Endothelial cell of hepatic sinusoid (primary cell): ENCODE measurements at regions not wholly inside any gene's neighbourhood (a gene's known extent, or its start where the extent isn't known, plus 50 kb on each side); places are given as distances from the start of the nearest gene placed in this dataset.
"Not testable (repeated sequence)": the region's sequence is repeated elsewhere in the genome, so short reads cannot be mapped to it uniquely, and the experiment has no call there.

Experiments used
- in situ Hi-C: cut with HindIII; loops from 2 replicates; pipeline ENCODE4 v1.10.0; 2017; ENCODE audit warnings: low sequenced_read_pairs

- in situ Hi-C loops, result no loop called here
Observed at GRCh38 chr3:176247191-176247590, 950.1 kb downstream of the TBL1XR1 start.

DNA sequence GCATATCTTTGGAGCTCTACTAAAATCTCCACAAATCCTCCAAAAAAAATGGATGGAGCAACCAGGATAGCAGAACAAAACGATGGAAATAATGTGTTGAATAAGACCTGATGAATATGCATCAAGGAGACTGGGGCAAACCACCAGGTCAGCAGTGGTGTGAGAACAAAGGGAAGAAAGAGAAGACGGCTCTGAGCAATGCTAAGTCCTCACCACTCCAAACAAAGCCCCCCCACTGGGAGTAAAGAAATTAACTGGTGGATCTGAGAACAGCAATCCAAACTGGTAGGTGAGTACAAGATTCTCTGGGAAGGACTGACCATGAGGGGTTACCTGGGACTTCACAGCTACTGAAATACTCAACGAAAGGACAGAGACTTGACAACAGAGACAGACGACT is 977.3 kb downstream of the TBL1XR1 start:
- in situ Hi-C loops, result no loop called here

GRCh38 chr3:176214758-176215157 is 982.5 kb downstream of the TBL1XR1 start:
- in situ Hi-C loops, result no loop called here

DNA sequence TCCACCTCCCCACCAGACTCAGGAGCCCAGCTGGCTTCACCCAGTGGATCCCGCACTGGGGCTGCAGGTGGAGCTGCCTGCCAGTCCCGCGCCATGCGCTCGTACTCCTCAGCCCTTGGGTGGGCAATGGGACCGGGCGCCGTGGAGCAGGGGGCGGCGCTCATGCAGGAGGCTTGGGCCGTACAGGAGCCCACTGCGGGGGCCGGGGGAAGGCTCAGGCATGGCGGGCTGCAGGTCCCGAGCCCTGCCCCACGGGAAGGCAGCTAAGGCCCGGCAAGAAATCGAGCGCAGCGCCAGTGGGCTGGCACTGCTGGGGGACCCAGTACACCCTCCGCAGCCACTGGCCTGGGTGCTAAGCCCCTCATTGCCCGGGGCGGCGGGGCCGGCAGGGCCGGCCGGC is 984.0 kb downstream of the TBL1XR1 start:
- in situ Hi-C loops, result not testable (repeated sequence)

- in situ Hi-C loops, result no loop called here
Observed at GRCh38 chr3:176208915-176209314, 988.4 kb downstream of the TBL1XR1 start.

GRCh38 chr3:176208283-176208682 is 989.0 kb downstream of the TBL1XR1 start:
- in situ Hi-C loops, result no loop called here

- in situ Hi-C loops, result no loop called here
Observed at GRCh38 chr3:176206809-176207208, 990.5 kb downstream of the TBL1XR1 start.

DNA sequence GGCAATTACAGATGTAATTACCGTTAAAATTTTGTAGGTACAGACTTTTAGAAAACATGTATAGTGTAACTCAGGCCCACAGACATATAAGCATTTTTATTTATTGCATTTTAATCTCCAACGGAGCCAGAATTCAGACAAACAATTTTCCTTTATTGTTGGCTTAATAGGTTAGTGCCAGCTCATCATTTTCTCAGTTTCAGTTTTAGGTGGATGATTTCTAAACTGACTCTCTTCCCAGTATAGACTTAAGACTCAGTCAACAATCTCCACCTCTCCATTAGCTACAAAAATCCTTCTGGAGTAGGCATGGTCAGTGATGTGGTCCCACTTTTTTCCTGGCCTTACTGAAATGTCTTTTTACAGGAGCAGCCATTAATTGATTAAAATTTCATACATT is 994.6 kb downstream of the TBL1XR1 start:
- in situ Hi-C loops, result no loop called here

DNA sequence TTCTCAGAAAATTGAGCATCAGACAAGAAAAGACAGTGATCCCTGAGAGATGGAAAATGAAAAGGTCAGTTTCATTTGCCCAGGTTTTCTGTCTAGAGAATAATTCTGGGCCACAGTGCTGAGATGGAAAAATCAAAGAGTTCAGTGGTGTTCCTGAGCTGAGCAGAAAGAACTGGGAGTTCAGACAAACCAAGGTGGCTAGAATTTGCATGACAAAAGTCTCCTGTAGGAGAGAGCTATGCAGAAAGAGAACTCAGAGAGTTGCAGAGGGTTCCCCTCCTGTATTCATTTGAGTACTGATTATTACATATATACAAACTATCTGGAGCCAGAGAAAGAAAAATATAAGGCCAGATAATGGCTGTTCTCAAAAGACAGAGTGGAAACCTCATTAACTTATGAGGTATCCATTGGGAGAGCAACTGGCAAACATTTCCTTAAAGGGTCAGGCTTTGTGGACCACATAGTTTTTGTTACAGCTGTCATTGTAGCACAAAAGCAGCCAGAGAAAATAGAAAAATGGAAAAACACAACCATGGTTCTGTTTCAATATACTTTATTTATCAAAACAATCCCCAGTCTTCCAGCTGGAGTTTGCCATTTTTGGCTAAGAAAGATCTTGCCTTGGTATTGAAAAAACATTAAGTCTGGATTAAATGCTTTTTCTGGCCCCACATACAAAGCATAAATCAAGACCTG is 1004.1 kb downstream of the TBL1XR1 start:
- in situ Hi-C loops, result no loop called here

- in situ Hi-C loops, result no loop called here
Observed at GRCh38 chr3:176190755-176191154, 1006.5 kb downstream of the TBL1XR1 start.

GRCh38 chr3:176183181-176183580 is 1014.1 kb downstream of the TBL1XR1 start:
- in situ Hi-C loops, result no loop called here

DNA sequence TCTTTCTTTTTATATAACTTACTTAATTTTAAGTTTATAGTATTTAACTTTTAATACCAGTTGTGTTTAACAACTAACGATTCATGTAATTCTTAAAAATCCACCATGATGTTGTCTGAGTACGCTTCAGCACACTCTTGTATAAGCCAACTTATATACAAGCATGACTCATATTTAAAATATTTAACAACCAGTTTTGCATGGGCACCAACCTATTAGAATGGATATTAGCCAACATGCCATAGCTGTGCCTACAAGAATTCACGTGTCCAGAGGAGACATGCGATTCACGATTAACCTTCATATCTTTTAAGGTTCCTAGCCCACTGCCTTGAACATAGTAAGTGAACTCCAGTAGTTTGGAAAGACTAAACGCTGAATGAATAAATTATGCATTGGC is 1023.2 kb downstream of the TBL1XR1 start:
- in situ Hi-C loops, result no loop called here

DNA sequence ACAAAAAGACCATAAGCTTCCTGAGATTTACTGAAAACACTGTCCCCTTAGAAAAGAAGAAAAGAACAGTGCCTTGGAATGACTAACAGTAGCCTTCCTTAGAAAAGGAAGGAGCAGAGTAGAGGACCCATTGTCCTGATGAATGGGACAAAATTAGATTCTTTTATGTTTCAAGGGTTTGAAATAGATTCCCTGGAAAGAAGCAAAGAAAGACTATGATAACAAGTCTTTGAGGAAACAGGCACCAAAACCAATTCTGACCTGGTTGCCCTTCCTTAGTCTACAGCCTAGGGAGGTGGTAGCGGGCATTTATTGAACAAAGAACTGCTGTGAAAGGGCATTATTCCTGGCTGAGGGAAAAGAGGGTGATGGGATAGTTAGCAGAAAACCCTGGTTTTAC is 1024.8 kb downstream of the TBL1XR1 start:
- in situ Hi-C loops, result no loop called here

DNA sequence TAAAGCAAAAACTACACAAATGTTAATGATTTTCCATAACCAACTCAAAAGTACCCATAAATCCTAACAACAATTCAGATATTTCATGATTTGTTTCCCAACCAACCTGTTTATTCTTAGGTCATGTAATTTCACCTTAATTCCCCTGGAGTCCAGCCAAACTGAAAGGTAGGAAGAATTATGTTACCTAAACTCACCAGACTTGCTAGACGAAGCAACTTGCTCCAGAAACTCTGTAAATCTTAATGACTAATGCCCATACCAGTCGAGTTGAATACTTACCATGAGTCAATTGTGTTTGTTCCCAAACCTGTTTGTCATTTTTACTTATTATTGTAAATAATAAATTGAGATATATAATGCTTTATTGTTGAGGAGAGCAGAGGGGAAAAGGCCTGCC is 1030.0 kb downstream of the TBL1XR1 start:
- in situ Hi-C loops, result no loop called here

DNA sequence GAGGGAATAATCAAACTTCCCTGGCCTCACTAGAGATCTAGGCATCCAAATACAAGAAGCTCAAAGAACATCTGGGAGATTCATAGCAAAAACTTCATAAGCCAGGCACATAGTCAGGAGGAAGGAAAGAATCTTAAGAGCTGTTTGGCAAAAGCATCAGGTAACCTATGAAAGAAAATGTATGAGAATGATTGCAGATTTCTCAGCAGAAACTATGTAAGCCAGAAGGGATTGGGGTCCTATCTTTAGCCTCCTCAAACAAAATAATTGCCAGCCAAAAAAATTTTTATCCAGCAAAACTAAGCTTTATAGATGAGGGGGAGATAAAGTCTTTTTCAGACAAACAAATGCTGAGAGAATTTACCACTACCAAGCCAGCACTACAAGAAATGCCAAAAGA is 1036.3 kb downstream of the TBL1XR1 start:
- in situ Hi-C loops, result no loop called here

GRCh38 chr3:176159796-176160195 is 1037.5 kb downstream of the TBL1XR1 start:
- in situ Hi-C loops, result no loop called here

GRCh38 chr3:176155012-176155411 is 1042.3 kb downstream of the TBL1XR1 start:
- in situ Hi-C loops, result no loop called here

DNA sequence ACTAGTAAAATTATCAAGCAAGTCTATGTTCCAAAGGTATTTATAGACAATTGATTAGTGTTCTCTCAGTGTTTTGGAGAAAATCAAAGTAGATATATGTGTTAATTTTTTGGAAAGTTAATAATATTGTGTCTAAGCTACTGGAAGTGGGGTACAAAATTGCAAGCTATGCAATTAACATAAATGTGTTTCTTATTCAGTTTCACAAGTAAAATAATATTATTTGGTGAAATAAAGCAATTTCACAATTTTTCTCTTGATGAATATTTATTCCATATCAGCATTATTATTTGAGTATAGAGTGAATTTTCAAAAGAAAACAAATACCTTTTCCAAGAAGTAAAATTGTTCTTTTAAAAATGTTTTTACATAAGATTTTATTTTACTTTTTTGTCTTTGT is 1047.7 kb downstream of the TBL1XR1 start:
- in situ Hi-C loops, result no loop called here

GRCh38 chr3:176147251-176147650 is 1050.0 kb downstream of the TBL1XR1 start:
- in situ Hi-C loops, result no loop called here

GRCh38 chr3:176141837-176142236 is 1055.4 kb downstream of the TBL1XR1 start:
- in situ Hi-C loops, result no loop called here

DNA sequence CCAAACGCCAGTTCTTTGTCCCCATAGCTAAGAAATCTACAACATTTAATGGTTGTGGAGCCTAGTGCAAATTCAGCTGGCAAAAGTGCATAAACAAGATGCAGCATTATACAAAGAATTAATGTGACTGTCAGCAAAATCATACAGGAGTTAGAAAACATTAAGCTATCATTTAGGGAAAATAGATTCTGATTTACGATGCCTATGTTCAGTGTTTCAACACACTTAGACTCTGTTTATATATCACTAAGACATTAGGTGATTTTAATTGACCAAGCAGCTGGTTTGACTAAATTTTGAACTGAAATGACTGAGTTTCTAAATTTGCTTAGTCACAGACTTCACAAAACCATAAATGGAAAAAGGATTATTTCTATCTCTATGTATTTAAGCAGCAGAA is 1076.8 kb downstream of the TBL1XR1 start:
- in situ Hi-C loops, result no loop called here

DNA sequence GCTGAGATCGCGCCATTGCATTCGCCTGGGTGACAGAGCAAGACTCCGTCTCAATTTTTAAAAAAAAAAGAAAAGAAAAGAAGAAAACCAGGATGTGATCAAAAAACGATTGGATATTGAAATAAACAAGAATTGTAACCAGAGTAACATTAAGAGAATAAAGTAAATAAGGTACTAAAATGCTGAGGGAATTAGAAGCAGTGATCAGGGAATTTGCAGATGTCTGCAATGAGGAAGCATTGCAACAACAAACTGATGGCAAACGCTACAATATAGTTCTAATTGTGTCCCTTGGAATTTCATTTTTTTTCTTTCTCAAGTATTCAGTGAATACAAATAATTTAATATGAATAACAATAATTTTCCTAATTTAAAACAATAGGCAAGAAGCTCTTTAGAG is 1077.5 kb downstream of the TBL1XR1 start:
- in situ Hi-C loops, result no loop called here

GRCh38 chr3:176106380-176106779 is 1090.9 kb downstream of the TBL1XR1 start:
- in situ Hi-C loops, result no loop called here
